Thyroid gland (tissue), 4 donors: ENCODE measurements at regions not wholly inside any gene's neighbourhood (a gene's known extent, or its start where the extent isn't known, plus 50 kb on each side); places are given as distances from the start of the nearest gene placed in this dataset.

ENCODE experiments used
- DNase-seq, 2 donors: peaks; one replicate each; pipeline ENCODE4 v3.0.0-alpha.2; 2019
- H3K27ac ChIP-seq, 3 donors: fragments of 200-600 bp; sonication (generic); 1 replicate in 2 of 3; 2 replicates in 1 of 3; pipeline ENCODE4 v1.5.1; 2016 to 2019; ENCODE audit warnings: mild to moderate bottlenecking in 1 of 3, moderate library complexity in 1 of 3
- H3K27me3 ChIP-seq: fragments of 200-600 bp; sonication (generic); one replicate; pipeline ENCODE4 v1.5.1; 2019
- H3K36me3 ChIP-seq, 2 donors: fragments of 200-600 bp; sonication (generic); one replicate each; pipeline ENCODE4 v1.5.1; 2016 to 2019
- H3K4me1 ChIP-seq, 2 donors: fragments of 200-600 bp; sonication (generic); one replicate each; pipeline ENCODE4 v1.5.1; 2017 to 2019
- H3K4me3 ChIP-seq, 3 donors: fragments of 200-600 bp; sonication (generic); replicated peaks in 1 of 3; 1 replicate in 2 of 3; 2 replicates in 1 of 3; pipeline ENCODE4 v1.5.1; 2016; ENCODE audit warnings: mild to moderate bottlenecking in 1 of 3
- H3K9me3 ChIP-seq: fragments of 200-600 bp; sonication (generic); one replicate; pipeline ENCODE4 v1.5.1; 2017
- CTCF ChIP-seq, 6 experiments: fragments of 200-600 bp in 3 of 6; fragments of 450-650 bp in 3 of 6; sonication (generic) in 3 of 6; IDR thresholded peaks; one replicate each; pipeline ENCODE4 v1.5.1; 2016 to 2019; ENCODE audit warnings: antibody characterized with exemption in 6 of 6, mild to moderate bottlenecking in 2 of 6, inconsistent platforms in 1 of 6, moderate library complexity in 1 of 6
- POLR2A ChIP-seq, 2 donors: fragments of 450-650 bp; IDR thresholded peaks; one replicate each; pipeline ENCODE4 v1.6.1; 2017; ENCODE audit warnings: antibody characterized with exemption in 2 of 2, mild to moderate bottlenecking in 2 of 2, moderate library complexity in 1 of 2
- WGBS, 2 donors: methylation state at CpG; one replicate each; pipeline ENCODE4 v1.1.5; 2017; 5-methylcytosine and 5-hydroxymethylcytosine counted together
- intact Hi-C: fragments of 100-400 bp; cut with DNase I; formaldehyde crosslinking; loops from one replicate; pipeline ENCODE4 v1.15.1; 2023

GRCh38 chr18:1965541-1965940 is 605.8 kb downstream of the METTL4 start:
- H3K4me1 ChIP-seq = no peaks in the 10 kb centered on the region
- intact Hi-C loops = no loop called here
- no peak overlapping the region for H3K4me3 ChIP-seq
- no peaks in the 10 kb centered on the region for H3K9me3 ChIP-seq
- no peak for DNase-seq
- no peaks in the 10 kb centered on the region for H3K36me3 ChIP-seq
- no peak overlapping the region for H3K27ac ChIP-seq
- no peaks in the 10 kb centered on the region for H3K27me3 ChIP-seq
- 17 to 80% methylated on average over 2 of the region's 2 CpGs for WGBS, 2 donors
- no peak for TF ChIP-seq POLR2A (IDR thresholded peaks at IDR 0.05)
- TF ChIP-seq CTCF (IDR thresholded peaks at IDR 0.05) = no peak

- no peaks in the 10 kb centered on the region for H3K9me3 ChIP-seq
- TF ChIP-seq POLR2A (IDR thresholded peaks at IDR 0.05) (no peak), CTCF (IDR thresholded peaks at IDR 0.05) (no peak)
- no peaks in the 10 kb centered on the region for H3K4me1 ChIP-seq
- H3K27ac ChIP-seq = no peak overlapping the region
- DNase-seq = no peak
- WGBS, 2 donors = 86 to 87% methylated on average over 4 of the region's 4 CpGs
- no peaks in the 10 kb centered on the region for H3K36me3 ChIP-seq
- intact Hi-C loops = no loop called here
- no peaks in the 10 kb centered on the region for H3K27me3 ChIP-seq
- no peak overlapping the region for H3K4me3 ChIP-seq
These were observed 602.4 kb downstream of the METTL4 start for GRCh38 chr18:1968801-1969498.

- TF ChIP-seq CTCF (IDR thresholded peaks at IDR 0.05) (no peak), POLR2A (IDR thresholded peaks at IDR 0.05) (no peak)
- Histone ChIP-seq H3K36me3 (no peaks in the 10 kb centered on the region), H3K27me3 (no peaks in the 10 kb centered on the region), H3K27ac (no peak overlapping the region), H3K9me3 (no peaks in the 10 kb centered on the region), H3K4me3 (no peak overlapping the region), H3K4me1 (no peaks in the 10 kb centered on the region)
- WGBS, 2 donors = 63 to 77% methylated on average over 6 of the region's 6 CpGs
- no peak for DNase-seq
- intact Hi-C loops = no loop called here
These were observed 594.8 kb downstream of the METTL4 start for GRCh38 chr18:1976484-1976883.

- DNase-seq = no peak
- Histone ChIP-seq H3K27me3 (no peaks in the 10 kb centered on the region), H3K36me3 (no peaks in the 10 kb centered on the region), H3K9me3 (no peaks in the 10 kb centered on the region), H3K27ac (no peak overlapping the region), H3K4me3 (no peak overlapping the region), H3K4me1 (no peaks in the 10 kb centered on the region)
- TF ChIP-seq CTCF (IDR thresholded peaks at IDR 0.05) = no peak
- TF ChIP-seq POLR2A (IDR thresholded peaks at IDR 0.05) = no peak
- intact Hi-C loops = no loop called here
- whole genome bisulfite sequencing, 2 donors = 76 to 80% methylated on average over 2 of the region's 2 CpGs
These were observed 589.2 kb downstream of the METTL4 start for GRCh38 chr18:1982056-1982455.

GRCh38 chr18:1983746-1984515 is 587.4 kb downstream of the METTL4 start:
- H3K36me3 ChIP-seq = no peaks in the 10 kb centered on the region
- no peak overlapping the region for H3K27ac ChIP-seq
- no peak for DNase-seq
- H3K9me3 ChIP-seq = no peaks in the 10 kb centered on the region
- no peak overlapping the region for H3K4me3 ChIP-seq
- H3K27me3 ChIP-seq = no peaks in the 10 kb centered on the region
- 48 to 69% methylated on average over 3 of the region's 3 CpGs for WGBS, 2 donors
- TF ChIP-seq POLR2A (IDR thresholded peaks at IDR 0.05) (no peak), CTCF (IDR thresholded peaks at IDR 0.05) (no peak)
- intact Hi-C loops = no loop called here
- no peaks in the 10 kb centered on the region for H3K4me1 ChIP-seq
